Trophoblast cell (in vitro differentiated cells and primary cell): ENCODE measurements at regions not wholly inside any gene's neighbourhood (a gene's known extent, or its start where the extent isn't known, plus 50 kb on each side); places are given as distances from the start of the nearest gene placed in this dataset.

Experiments used
- DNase-seq, 2 donors: peaks; one replicate each; pipeline ENCODE4 v3.0.0-alpha.2; 2016
- H2AFZ ChIP-seq: 2 replicates; pipeline ENCODE4 v1.6.1; 2013; ENCODE audit warnings: low read length, moderate library complexity, mild to moderate bottlenecking; ENCODE audit not compliant: insufficient read depth, poor library complexity
- H2AK5ac ChIP-seq: 2 replicates; pipeline ENCODE4 v1.6.1; 2013; ENCODE audit warnings: mild to moderate bottlenecking, low read length
- H2BK120ac ChIP-seq: 2 replicates; pipeline ENCODE4 v1.6.1; 2013; ENCODE audit warnings: low read length, mild to moderate bottlenecking, moderate library complexity; ENCODE audit not compliant: insufficient read depth, poor library complexity
- H2BK12ac ChIP-seq: 2 replicates; pipeline ENCODE4 v1.6.1; 2013; ENCODE audit warnings: mild to moderate bottlenecking, low read length, moderate library complexity
- H2BK5ac ChIP-seq: 2 replicates; pipeline ENCODE4 v1.6.1; 2013; ENCODE audit warnings: low read length, low read depth, moderate library complexity, mild to moderate bottlenecking; ENCODE audit not compliant: poor library complexity
- H3K14ac ChIP-seq: 2 replicates; pipeline ENCODE4 v1.6.1; 2013; ENCODE audit warnings: mild to moderate bottlenecking, low read length
- H3K18ac ChIP-seq: 2 replicates; pipeline ENCODE4 v1.6.1; 2013; ENCODE audit warnings: mild to moderate bottlenecking, low read length
- H3K23ac ChIP-seq: 2 replicates; pipeline ENCODE4 v1.6.1; 2013; ENCODE audit warnings: low read length
- H3K27ac ChIP-seq: 2 replicates; pipeline ENCODE4 v1.5.1; 2013; ENCODE audit warnings: low read depth, mild to moderate bottlenecking, inconsistent platforms, low read length, moderate library complexity
- H3K27me3 ChIP-seq: 2 replicates; pipeline ENCODE4 v1.6.1; 2013; ENCODE audit warnings: inconsistent platforms, mild to moderate bottlenecking, low read length, moderate library complexity; ENCODE audit not compliant: insufficient read depth
- H3K36me3 ChIP-seq, 2 experiments: 1 replicate in 1 of 2; 2 replicates in 1 of 2; pipeline ENCODE4 v1.6.1; 2013; ENCODE audit warnings: low read length in 2 of 2, mild to moderate bottlenecking in 2 of 2, moderate library complexity in 1 of 2; ENCODE audit not compliant: insufficient read depth in 2 of 2, control insufficient read depth in 1 of 2
- H3K4ac ChIP-seq: 2 replicates; pipeline ENCODE4 v1.6.1; 2013; ENCODE audit warnings: low read depth, mild to moderate bottlenecking, low read length, moderate library complexity
- H3K4me1 ChIP-seq, 2 experiments: 1 replicate in 1 of 2; 2 replicates in 1 of 2; pipeline ENCODE4 v1.6.1; 2013; ENCODE audit warnings: low read length in 2 of 2, mild to moderate bottlenecking in 2 of 2, moderate library complexity in 1 of 2; ENCODE audit not compliant: insufficient read depth in 2 of 2, control insufficient read depth in 1 of 2
- H3K4me2 ChIP-seq: 2 replicates; pipeline ENCODE4 v1.6.1; 2013; ENCODE audit warnings: inconsistent platforms, mild to moderate bottlenecking, low read length, moderate library complexity
- H3K4me3 ChIP-seq: 2 replicates; pipeline ENCODE4 v1.5.1; 2013; ENCODE audit warnings: mild to moderate bottlenecking, low read depth, low read length, inconsistent platforms
- H3K79me1 ChIP-seq: one replicate; pipeline ENCODE4 v1.6.1; 2013; ENCODE audit warnings: low read length
- H3K79me2 ChIP-seq: 2 replicates; pipeline ENCODE4 v1.6.1; 2013; ENCODE audit warnings: low read length, mild to moderate bottlenecking; ENCODE audit not compliant: control insufficient read depth, insufficient read depth, poor library complexity
- H3K9ac ChIP-seq: 2 replicates; pipeline ENCODE4 v1.6.1; 2013; ENCODE audit warnings: mild to moderate bottlenecking, low read length
- H3K9me3 ChIP-seq: 2 replicates; pipeline ENCODE4 v1.6.1; 2013; ENCODE audit warnings: low read depth, mild to moderate bottlenecking, control low read depth, inconsistent platforms, low read length; ENCODE audit not compliant: insufficient read depth
- H4K12ac ChIP-seq: 2 replicates; pipeline ENCODE4 v1.6.1; 2013; ENCODE audit warnings: low read depth, mild to moderate bottlenecking, low read length, moderate library complexity
- H4K8ac ChIP-seq: 2 replicates; pipeline ENCODE4 v1.6.1; 2013; ENCODE audit warnings: low read depth, mild to moderate bottlenecking, low read length, moderate library complexity
- H4K91ac ChIP-seq: one replicate; pipeline ENCODE4 v1.6.1; 2013; ENCODE audit warnings: low read depth, mild to moderate bottlenecking, low read length, moderate library complexity
- WGBS: extraction: QIAGEN DNeasy Blood & Tissue Kit; methylation state at CpG from one replicate; pipeline ENCODE4 v1.1.7; 2013; ENCODE audit warnings: missing lambda C conversion rate; ENCODE audit not compliant: insufficient read length, insufficient coverage; ENCODE audit errors: extremely low coverage; 5-methylcytosine and 5-hydroxymethylcytosine counted together

DNA sequence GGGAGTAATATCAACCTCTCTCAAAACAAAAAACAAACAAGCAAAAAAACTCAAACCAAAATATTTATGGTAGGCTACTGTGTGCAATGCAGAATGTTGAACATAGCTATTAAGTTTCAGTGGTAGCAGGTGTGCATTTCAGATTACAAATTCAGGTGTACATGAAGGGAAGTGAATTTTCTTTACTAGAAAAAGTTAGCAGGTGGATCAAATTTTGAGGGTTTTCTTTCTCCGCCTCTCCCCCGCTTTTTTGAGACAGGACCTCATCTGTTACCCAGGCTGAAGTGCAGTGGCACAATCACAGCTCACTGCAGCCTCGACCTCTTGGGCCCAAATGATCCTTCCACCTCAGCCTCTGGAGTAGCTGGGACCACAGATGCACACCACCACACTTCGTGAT lies 109.7 kb upstream of the GOLIM4 start:
- Histone ChIP-seq H3K4me3 (no peak overlapping the region), H3K79me1 (no peaks in the 10 kb centered on the region), H3K14ac (no peak overlapping the region), H3K36me3 (no peaks in the 10 kb centered on the region), H3K79me2 (no peaks in the 10 kb centered on the region), H3K9me3 (no peaks in the 10 kb centered on the region), H4K8ac (no peak overlapping the region), H3K23ac (no peak overlapping the region), H2BK120ac (no peak overlapping the region), H3K27ac (no peak overlapping the region), H3K9ac (no peak overlapping the region), H2BK12ac (no peak overlapping the region), H3K4ac (no peak overlapping the region), H3K4me1 (no peaks in the 10 kb centered on the region), H2BK5ac (no peak overlapping the region), H2AK5ac (no peak overlapping the region), H3K27me3 (no peaks in the 10 kb centered on the region), H4K91ac (no peak overlapping the region), H4K12ac (no peak overlapping the region), H2AFZ (no peak overlapping the region), H3K4me2 (no peak overlapping the region), H3K18ac (no peak overlapping the region)
- WGBS: no CpG with 5 or more reads among the region's 4 CpGs
- no peak for DNase-seq

DNA sequence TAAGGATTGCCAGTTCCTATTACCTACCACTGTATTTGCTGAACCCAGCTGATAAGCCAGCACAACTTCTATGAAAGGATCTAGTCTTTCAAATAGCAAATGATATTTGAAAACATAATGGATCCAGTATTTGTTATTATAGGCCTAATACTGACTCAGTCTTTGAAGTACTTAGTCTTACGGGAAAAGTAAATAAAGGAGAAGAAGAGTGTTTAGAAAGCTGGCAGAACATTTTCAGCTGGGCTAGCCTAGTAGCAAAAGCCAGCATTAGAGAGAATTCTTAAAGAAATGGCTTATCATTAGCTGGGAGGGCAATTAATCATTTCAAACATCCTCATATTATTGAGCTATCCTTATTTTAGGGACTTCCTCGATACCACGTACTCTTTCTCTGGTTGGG lies 101.4 kb upstream of the GOLIM4 start:
- Histone ChIP-seq H3K14ac (no peak overlapping the region), H3K18ac (no peak overlapping the region), H3K23ac (no peak overlapping the region), H3K27me3 (no peaks in the 10 kb centered on the region), H3K4me2 (no peak overlapping the region), H3K4me1 (no peaks in the 10 kb centered on the region), H3K27ac (no peak overlapping the region), H3K4ac (no peak overlapping the region), H4K8ac (no peak overlapping the region), H3K36me3 (no peaks in the 10 kb centered on the region), H2BK5ac (no peak overlapping the region), H4K12ac (no peak overlapping the region), H3K79me2 (no peaks in the 10 kb centered on the region), H3K79me1 (no peaks in the 10 kb centered on the region), H2BK120ac (no peak overlapping the region), H2BK12ac (no peak overlapping the region), H3K4me3 (no peak overlapping the region), H2AFZ (no peak overlapping the region), H2AK5ac (no peak overlapping the region), H4K91ac (no peak overlapping the region), H3K9me3 (no peaks in the 10 kb centered on the region), H3K9ac (no peak overlapping the region)
- DNase-seq: no peak
- WGBS: no CpG with 5 or more reads among the region's 3 CpGs

DNA sequence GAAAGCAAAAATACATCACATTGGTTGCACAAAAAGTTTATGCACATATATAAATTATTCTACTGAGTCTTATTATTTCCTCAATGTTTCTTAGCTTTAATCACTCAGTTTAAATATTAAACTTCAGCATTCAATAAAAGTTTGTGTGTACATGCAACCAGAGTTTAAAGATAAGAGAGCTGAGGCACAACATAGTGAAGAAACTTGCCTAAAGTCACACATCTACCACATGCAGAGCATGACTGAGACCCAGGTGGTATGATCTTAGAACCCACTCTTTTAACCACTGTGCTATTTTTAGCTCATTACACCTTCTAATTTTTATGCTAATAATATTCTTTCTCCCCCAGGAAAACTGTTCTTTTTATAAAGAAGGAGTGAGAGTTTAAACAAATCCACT lies 96.1 kb upstream of the GOLIM4 start:
- no peak overlapping the region for H2AK5ac ChIP-seq
- no peak overlapping the region for H4K12ac ChIP-seq
- H4K8ac ChIP-seq: no peak overlapping the region
- H3K27ac ChIP-seq: no peak overlapping the region
- H3K9me3 ChIP-seq: no peaks in the 10 kb centered on the region
- H3K9ac ChIP-seq: no peak overlapping the region
- H3K79me2 ChIP-seq: no peaks in the 10 kb centered on the region
- no peaks in the 10 kb centered on the region for H3K36me3 ChIP-seq
- H2BK5ac ChIP-seq: no peak overlapping the region
- H2BK120ac ChIP-seq: no peak overlapping the region
- peaks cover 0 to 2% of the 10 kb centered on the region in 2 experiments for H3K4me1 ChIP-seq
- no peak overlapping the region for H3K14ac ChIP-seq
- no peak overlapping the region for H3K4me2 ChIP-seq
- no peak overlapping the region for H4K91ac ChIP-seq
- no peak overlapping the region for H2AFZ ChIP-seq
- no peak overlapping the region for H3K4me3 ChIP-seq
- no peak overlapping the region for H3K18ac ChIP-seq
- no peak overlapping the region for H3K4ac ChIP-seq
- DNase-seq: no peak
- no peaks in the 10 kb centered on the region for H3K27me3 ChIP-seq
- H3K23ac ChIP-seq: no peak overlapping the region
- no peak overlapping the region for H2BK12ac ChIP-seq
- H3K79me1 ChIP-seq: no peaks in the 10 kb centered on the region

DNA sequence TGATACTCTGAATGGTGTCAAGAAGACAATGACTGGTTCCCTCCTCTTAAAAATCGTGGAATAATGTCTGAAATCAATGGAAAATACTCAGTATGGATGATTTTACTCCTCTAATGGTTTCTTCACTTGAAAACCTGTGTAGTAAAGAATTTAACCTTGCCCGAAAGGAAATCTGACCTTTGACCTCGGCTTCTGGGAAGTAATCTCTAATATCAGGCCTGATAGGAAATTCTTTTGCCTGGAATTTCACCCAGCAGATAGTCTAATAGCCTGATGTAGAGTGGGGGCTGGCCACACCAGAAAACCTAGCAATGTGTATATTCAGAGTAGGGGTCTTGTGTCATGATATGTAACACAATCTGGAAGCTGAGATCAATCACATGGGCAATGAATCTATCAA lies 91.5 kb upstream of the GOLIM4 start:
- no peak overlapping the region for H2BK120ac ChIP-seq
- H3K18ac ChIP-seq: no peak overlapping the region
- no peak overlapping the region for H3K27ac ChIP-seq
- no peak overlapping the region for H3K4me2 ChIP-seq
- DNase-seq: no peak
- H3K79me1 ChIP-seq: no peaks in the 10 kb centered on the region
- no peak overlapping the region for H3K9ac ChIP-seq
- no peak overlapping the region for H2BK5ac ChIP-seq
- no peaks in the 10 kb centered on the region for H3K9me3 ChIP-seq
- H4K12ac ChIP-seq: no peak overlapping the region
- WGBS: no CpG with 5 or more reads among the region's 3 CpGs
- peaks cover 0 to 2% of the 10 kb centered on the region in 2 experiments for H3K4me1 ChIP-seq
- no peaks in the 10 kb centered on the region for H3K79me2 ChIP-seq
- no peaks in the 10 kb centered on the region for H3K36me3 ChIP-seq
- no peak overlapping the region for H4K8ac ChIP-seq
- H4K91ac ChIP-seq: no peak overlapping the region
- H2AK5ac ChIP-seq: no peak overlapping the region
- no peak overlapping the region for H3K4me3 ChIP-seq
- H2AFZ ChIP-seq: no peak overlapping the region
- no peak overlapping the region for H3K4ac ChIP-seq
- no peak overlapping the region for H2BK12ac ChIP-seq
- H3K23ac ChIP-seq: no peak overlapping the region
- H3K27me3 ChIP-seq: no peaks in the 10 kb centered on the region
- H3K14ac ChIP-seq: no peak overlapping the region
